GM19238 (cell line): ENCODE measurements at regions not wholly inside any gene's neighbourhood (a gene's known extent, or its start where the extent isn't known, plus 50 kb on each side); places are given as distances from the start of the nearest gene placed in this dataset.

Experiments used
- DNase-seq: peaks from one replicate; pipeline ENCODE4 v3.0.0; 2011; ENCODE audit warnings: low spot score; ENCODE audit not compliant: insufficient read length

GRCh38 chr3:175890066-175890465 lies 1030.9 kb downstream of the NAALADL2 start:
- DNase-seq: no peak

- no peak for DNase-seq
Measured at GRCh38 chr3:175885231-175885766, 1026.2 kb downstream of the NAALADL2 start.

- DNase-seq: no peak
Measured at GRCh38 chr3:175879417-175879816, 1020.3 kb downstream of the NAALADL2 start.

- DNase-seq: no peak
Measured at GRCh38 chr3:175869404-175869803, 1010.3 kb downstream of the NAALADL2 start.

- no peak for DNase-seq
Measured at GRCh38 chr3:175868626-175869025, 1009.5 kb downstream of the NAALADL2 start.

- DNase-seq: no peak
Measured at GRCh38 chr3:175865724-175866123, 1006.6 kb downstream of the NAALADL2 start.

- DNase-seq: no peak
Measured at GRCh38 chr3:175861916-175862315, 1002.8 kb downstream of the NAALADL2 start.
